ENCODE measurements at regions not wholly inside any gene's neighbourhood (a gene's known extent, or its start where the extent isn't known, plus 50 kb on each side); places are given as distances from the start of the nearest gene placed in this dataset.

DNA sequence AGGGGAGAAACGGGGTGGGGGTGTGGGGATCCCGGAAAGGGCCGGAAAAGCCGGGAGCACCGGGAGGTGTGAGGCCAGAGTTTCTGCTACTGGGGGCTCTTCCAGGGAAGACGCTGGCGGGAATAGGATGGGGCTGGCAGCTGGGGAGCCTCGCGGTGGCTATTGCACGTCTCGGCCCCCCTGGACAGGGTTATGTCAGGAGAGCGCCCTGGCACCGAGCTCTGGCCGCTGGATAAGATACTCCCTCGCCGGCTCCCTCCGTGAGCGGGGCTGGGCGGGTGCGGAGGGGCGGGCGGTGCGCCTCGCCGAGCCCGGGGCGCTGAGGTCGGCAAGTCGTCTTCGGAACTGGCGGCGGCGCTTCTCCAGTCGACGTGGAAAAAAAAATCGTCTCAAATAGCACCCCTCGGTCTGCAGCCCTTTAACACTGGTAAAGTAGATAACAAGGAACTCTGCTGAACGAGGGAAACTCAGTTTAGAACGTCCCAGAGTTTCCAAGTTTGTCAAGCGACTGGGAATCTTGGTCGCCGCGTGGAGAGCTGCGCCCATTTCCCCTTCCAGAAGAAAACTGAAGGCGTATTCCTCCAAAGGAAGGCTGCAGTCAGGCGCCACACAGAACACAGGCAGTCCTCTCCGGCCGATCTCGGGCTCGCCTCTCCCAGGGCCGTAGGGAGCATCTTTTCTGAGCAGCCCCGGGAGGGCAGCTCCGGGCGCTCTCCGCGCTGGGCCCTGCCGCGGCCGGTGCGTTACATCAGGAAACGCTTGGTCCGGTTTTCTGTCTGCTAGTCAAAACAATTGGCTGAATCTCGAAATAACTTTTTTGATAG, 115.1 kb downstream of the KCNRG start:
- 3% methylated on average over 50 of the region's 63 CpGs for WGBS (ENCODE audit: low lambda C conversion rate, missing lambda C conversion rate)
- Histone ChIP-seq H3K4me2 (peak overlapping the region; percentile 87), H3K4me1 (ENCODE audit: insufficient read depth) (peaks cover 54% of the 10 kb centered on the region), H3K27me3 (peaks cover 88% of the 10 kb centered on the region), H4K20me1 (ENCODE audit: insufficient read depth, poor library complexity, severe bottlenecking) (no peaks in the 10 kb centered on the region), H3K27ac (no peak overlapping the region), H3K9me2 (replicated peaks; ENCODE audit: insufficient read depth) (no peaks in the 10 kb centered on the region), H3K4me3 (peak overlapping the region; percentile 31), H3K36me3 (replicated peaks; ENCODE audit: insufficient read depth, low read depth) (no peaks in the 10 kb centered on the region), H2AFZ (peak overlapping the region; percentile 62), H3K79me2 (no peaks in the 10 kb centered on the region), H3K9me3 (ENCODE audit: low read depth) (no peaks in the 10 kb centered on the region)
- TF ChIP-seq EZH2 (IDR thresholded peaks at IDR 0.05; ENCODE audit: borderline replicate concordance) (peak; percentile 87), EZH2phosphoT487 (IDR thresholded peaks at IDR 0.05; ENCODE audit: low read depth, severe bottlenecking, unreplicated experiment) (no peak)
- DNase-seq (ENCODE audit: low spot score): peak; percentile 42

DNA sequence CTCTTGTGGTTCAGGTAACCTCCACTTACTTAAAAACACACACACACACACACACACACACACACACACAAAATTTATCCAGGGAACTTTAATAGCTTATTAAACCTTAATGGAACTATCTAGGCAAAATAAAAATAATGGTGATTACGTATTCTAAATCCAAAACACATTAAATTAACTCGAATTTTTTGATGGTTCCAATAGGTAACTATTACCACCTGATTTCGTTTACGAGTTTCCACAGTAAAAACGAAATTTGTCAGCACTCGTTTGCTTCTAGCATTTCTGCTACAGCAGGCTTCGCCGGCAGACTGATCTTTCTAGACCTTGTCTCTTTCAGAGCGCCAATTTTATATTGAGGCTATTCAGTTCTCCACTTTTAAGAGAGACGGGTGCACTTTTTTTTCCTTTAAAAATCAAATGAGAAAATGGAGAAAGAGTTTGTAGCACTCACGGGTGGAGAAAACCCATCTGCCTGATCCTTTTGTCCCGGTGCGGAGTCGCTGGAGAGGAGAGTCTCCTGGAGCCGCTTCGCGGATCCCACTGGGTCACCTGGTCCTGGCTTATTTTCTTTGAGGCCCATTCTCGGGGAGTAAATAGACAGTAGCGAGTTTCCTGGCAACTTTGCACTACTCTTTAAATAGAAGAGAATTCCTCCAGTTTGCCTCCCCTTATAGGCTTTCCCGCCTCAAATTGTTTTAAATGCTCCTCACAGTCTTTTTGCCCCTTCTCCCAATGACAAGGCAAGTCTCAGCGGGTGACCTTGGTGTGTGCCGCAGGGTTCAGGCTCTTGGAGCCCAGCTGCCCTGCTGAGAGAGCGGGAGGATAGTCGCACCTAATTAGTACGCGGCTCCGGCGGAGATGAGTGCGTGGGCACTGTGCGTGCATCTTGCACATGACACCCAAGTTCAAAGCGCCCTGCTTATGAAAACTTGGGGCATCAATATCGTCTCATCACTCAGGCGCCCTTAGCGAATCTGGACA, 117.0 kb downstream of the KCNRG start:
- Histone ChIP-seq H3K27me3 (peaks cover 86% of the 10 kb centered on the region), H3K4me3 (no peak overlapping the region), H3K36me3 (replicated peaks; ENCODE audit: insufficient read depth, low read depth) (no peaks in the 10 kb centered on the region), H3K9me2 (replicated peaks; ENCODE audit: insufficient read depth) (no peaks in the 10 kb centered on the region), H3K4me1 (ENCODE audit: insufficient read depth) (peaks cover 42% of the 10 kb centered on the region), H3K9me3 (ENCODE audit: low read depth) (no peaks in the 10 kb centered on the region), H3K27ac (no peak overlapping the region), H4K20me1 (ENCODE audit: insufficient read depth, poor library complexity, severe bottlenecking) (no peaks in the 10 kb centered on the region), H2AFZ (no peak overlapping the region), H3K4me2 (peak overlapping the region; percentile 67), H3K79me2 (no peaks in the 10 kb centered on the region)
- DNase-seq (ENCODE audit: low spot score): no peak
- peak; percentile 98 for TF ChIP-seq EZH2 (IDR thresholded peaks at IDR 0.05; ENCODE audit: borderline replicate concordance)
- TF ChIP-seq EZH2phosphoT487 (IDR thresholded peaks at IDR 0.05; ENCODE audit: low read depth, severe bottlenecking, unreplicated experiment): peak; percentile 2
- TF ChIP-seq, protein P1, sequence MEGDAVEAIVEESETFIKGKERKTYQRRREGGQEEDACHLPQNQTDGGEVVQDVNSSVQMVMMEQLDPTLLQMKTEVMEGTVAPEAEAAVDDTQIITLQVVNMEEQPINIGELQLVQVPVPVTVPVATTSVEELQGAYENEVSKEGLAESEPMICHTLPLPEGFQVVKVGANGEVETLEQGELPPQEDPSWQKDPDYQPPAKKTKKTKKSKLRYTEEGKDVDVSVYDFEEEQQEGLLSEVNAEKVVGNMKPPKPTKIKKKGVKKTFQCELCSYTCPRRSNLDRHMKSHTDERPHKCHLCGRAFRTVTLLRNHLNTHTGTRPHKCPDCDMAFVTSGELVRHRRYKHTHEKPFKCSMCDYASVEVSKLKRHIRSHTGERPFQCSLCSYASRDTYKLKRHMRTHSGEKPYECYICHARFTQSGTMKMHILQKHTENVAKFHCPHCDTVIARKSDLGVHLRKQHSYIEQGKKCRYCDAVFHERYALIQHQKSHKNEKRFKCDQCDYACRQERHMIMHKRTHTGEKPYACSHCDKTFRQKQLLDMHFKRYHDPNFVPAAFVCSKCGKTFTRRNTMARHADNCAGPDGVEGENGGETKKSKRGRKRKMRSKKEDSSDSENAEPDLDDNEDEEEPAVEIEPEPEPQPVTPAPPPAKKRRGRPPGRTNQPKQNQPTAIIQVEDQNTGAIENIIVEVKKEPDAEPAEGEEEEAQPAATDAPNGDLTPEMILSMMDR (IDR thresholded peaks at IDR 0.05; ENCODE audit: poor library complexity): no peak
- 6% methylated on average over 34 of the region's 34 CpGs for WGBS (ENCODE audit: low lambda C conversion rate, missing lambda C conversion rate)

DNA sequence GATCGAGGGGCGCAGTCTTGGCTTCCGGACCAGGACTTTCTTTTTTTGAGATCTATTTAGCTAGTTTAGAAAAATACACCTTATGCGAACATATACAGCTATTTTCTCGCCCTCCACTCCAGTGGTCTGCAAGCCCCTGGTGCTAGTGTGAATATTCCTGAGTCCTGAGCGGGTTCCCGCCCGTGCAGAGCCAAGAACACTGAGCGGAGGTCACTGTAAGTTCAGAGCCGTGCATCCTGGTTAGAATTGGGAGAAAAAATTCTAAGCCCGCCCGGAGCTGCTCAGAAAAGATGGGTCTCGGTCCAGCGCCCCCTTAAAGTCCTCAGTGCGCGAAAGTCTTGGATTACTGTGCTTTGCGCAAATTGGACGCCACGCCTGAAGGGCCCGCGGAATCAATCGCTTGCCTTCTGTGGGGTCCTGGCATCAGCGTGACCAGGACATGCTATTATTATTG, 117.7 kb downstream of the KCNRG start:
- WGBS (ENCODE audit: low lambda C conversion rate, missing lambda C conversion rate): 12% methylated on average over 23 of the region's 23 CpGs
- H3K36me3 ChIP-seq (replicated peaks; ENCODE audit: insufficient read depth, low read depth): no peaks in the 10 kb centered on the region
- no peak overlapping the region for H3K4me3 ChIP-seq
- H3K27me3 ChIP-seq: peaks cover 79% of the 10 kb centered on the region
- no peak for DNase-seq (ENCODE audit: low spot score)
- H3K4me1 ChIP-seq (ENCODE audit: insufficient read depth): peaks cover 36% of the 10 kb centered on the region
- H3K9me2 ChIP-seq (replicated peaks; ENCODE audit: insufficient read depth): no peaks in the 10 kb centered on the region
- H3K79me2 ChIP-seq: no peaks in the 10 kb centered on the region
- TF ChIP-seq, protein P1 (IDR thresholded peaks at IDR 0.05; ENCODE audit: poor library complexity): no peak
- TF ChIP-seq EZH2 (IDR thresholded peaks at IDR 0.05; ENCODE audit: borderline replicate concordance) (peak; percentile 97), EZH2phosphoT487 (IDR thresholded peaks at IDR 0.05; ENCODE audit: low read depth, severe bottlenecking, unreplicated experiment) (no peak)
- peak overlapping the region; percentile 67 for H3K4me2 ChIP-seq
- no peaks in the 10 kb centered on the region for H4K20me1 ChIP-seq (ENCODE audit: insufficient read depth, poor library complexity, severe bottlenecking)
- no peak overlapping the region for H3K27ac ChIP-seq
- H2AFZ ChIP-seq: no peak overlapping the region
- H3K9me3 ChIP-seq (ENCODE audit: low read depth): no peaks in the 10 kb centered on the region

Data from hepatocyte (in vitro differentiated cells).